Activated CD4-positive, alpha-beta T cell treated with anti-CD3 and anti-CD28 coated beads, Interleukin-10, Interleukin-2, amounts not matched to agents 100 ng/mL and 50 ng/mL, durations not matched to agents 16 hours and 8 hours (primary cell): ENCODE measurements at regions not wholly inside any gene's neighbourhood (a gene's known extent, or its start where the extent isn't known, plus 50 kb on each side); places are given as distances from the start of the nearest gene placed in this dataset.

Experiments
- DNase-seq: peaks from one replicate; pipeline ENCODE4 v3.0.0-alpha.2; 2020

DNA sequence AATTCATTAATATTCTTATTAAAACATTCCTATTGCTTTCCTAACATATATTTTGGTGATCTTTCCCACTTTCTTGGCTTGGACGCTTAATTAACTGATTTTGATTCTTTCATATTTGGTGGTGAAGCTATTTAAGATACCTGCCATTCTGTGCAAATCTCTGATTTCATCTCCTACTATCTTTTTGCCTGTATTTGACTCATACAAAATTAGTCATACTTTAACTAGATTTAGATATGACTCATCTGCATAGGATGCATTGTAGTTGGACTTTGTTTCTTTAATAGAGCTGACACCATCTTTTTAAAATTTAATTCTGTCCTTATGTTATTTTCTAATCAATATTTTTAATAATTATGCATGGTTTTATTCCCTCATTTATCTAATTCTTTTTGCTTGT is 93.8 kb upstream of the PLPPR4 start:
- DNase-seq, result peak; percentile 17

GRCh38 chr1:99171184-99171813 is 93.0 kb upstream of the PLPPR4 start:
- no peak for DNase-seq

GRCh38 chr1:99173282-99173681 is 91.0 kb upstream of the PLPPR4 start:
- no peak for DNase-seq

DNA sequence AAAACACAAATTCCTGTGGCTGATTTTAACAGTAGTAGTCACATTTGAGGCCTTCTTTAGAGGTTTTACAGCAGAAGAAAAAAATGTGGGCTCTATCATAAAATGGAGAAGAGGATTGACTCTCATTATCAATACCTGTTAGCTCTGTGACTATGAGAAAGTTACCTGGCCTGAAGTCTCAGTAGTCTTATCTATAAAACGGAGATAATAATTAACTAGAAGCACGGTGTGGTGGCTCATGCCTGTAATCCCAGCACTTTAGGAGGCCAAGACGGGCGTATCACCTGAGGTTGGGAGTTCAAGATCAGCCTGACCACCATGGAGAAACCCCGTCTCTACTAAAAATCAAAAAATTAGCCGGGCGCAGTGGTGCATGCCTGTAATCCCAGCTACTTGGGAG is 90.4 kb upstream of the PLPPR4 start:
- DNase-seq, result no peak

GRCh38 chr1:99176753-99177152 is 87.5 kb upstream of the PLPPR4 start:
- DNase-seq, result no peak

DNA sequence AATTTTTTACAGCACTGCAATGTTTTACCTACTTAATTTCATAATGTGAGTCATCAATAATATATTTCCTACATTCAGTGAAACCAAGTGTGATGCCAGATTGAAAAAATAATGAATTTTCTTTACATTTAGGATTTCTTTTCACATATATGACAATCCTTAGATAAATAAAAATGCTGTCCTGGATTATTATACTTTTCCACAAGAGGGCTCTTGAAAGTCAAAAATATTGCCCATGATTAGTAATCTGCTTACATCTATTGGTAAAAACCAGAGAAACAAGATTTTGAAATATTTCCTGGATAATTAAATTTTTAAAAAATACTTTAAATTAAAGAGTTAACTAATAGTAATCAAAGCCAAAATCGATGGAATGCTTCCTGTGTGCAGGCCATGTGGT is 86.8 kb upstream of the PLPPR4 start:
- no peak for DNase-seq

DNA sequence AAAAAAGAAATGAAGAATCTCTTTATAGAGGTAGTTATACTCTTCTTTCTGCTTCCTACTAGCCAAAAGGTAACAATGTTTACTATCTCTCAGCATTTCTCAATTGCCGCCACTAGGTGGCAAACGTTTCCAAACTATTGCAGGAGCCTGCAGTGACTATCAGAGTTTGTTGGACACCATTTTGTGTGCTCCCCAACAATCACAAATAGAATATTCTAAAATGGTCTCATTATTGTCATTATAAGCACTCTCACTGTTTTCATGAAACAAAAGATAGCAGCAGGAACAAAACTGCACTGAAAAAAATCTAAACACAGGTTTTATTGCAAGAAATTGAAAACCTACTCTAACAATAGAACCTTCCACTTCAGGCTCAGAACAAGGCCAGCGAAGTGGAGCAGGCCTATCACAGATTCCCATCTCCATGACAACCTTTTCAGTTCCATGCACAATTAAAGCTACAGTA is 83.9 kb upstream of the PLPPR4 start:
- peak; percentile 78 for DNase-seq

DNA sequence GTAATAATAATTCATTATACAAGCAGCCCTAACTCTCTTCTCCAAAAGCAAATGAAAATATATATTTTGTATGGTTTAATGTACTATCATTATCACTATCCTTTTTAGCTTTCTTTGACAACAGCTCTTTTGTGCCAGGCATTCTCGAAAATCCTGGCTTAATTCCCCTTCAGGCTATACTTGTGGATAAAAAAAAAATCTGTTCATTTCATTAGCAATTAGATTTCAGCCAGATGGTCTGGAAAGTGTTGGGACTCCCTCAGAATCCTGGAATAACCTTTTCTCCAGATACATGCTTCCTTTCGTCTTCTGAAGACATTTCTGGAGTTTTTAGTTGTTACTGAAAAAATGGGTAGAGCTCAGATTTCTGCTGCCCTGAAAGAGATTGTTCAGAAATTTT is 83.4 kb upstream of the PLPPR4 start:
- DNase-seq, result no peak

DNA sequence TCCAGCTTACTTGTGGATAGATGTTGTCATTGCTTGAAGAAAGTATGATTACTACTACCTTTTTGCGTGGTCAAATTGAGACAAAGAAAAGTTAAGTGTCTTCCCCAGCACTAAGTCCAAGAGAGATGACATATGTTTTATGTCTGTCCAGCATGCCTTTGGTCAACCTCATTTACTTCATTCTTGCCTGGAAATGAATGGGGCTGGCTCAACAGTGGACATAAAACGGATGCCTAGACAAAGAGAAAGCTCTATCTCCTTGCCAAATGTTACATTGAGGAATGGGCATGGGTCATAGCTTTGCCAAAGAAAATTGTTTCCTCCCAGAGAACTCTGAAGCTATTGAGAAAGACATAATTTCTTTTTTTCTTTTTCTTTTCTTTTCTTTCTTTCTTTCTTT is 82.4 kb upstream of the PLPPR4 start:
- DNase-seq, result no peak

DNA sequence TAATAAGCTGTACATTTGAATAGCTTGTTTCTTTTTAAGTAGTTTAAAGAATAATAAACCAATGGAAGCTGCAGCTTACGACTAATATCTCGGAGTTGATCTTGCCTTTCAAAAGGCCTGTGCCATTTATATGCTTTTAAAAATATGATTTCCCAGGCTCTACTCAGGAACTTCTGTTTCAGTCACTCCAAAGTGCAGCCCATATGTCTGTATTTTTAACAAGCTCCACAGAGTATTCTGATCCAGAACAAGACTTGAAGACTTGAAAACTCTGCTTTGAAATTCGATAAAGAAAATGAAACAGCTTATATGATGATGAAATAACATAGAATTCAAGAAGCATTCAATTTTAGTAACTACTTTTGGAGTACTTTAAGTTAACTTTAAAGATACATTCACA is 79.1 kb upstream of the PLPPR4 start:
- DNase-seq, result no peak

GRCh38 chr1:99193431-99193830 is 70.9 kb upstream of the PLPPR4 start:
- no peak for DNase-seq

- no peak for DNase-seq
Measured at GRCh38 chr1:99198393-99198792, 65.9 kb upstream of the PLPPR4 start.

DNA sequence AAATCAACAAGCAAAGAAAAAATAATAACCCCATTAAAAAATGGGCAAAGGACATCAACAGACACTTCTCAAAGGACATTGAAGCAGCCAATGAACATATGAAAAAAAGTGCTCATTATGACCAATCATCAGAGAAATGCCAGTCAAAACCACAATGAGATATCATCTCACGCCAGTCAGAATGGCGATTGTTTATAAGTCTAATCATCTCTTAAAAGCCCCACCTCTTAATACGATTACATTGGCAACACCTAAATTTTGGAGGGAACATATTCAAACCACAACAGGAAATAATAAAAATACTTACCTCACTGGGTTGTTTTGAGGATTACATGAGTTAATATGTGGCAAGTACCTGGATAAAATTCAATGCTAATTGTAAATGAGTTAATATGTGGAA is 57.1 kb upstream of the PLPPR4 start:
- DNase-seq, result no peak
